C4-2B (cell line): ENCODE measurements at regions not wholly inside any gene's neighbourhood (a gene's known extent, or its start where the extent isn't known, plus 50 kb on each side); places are given as distances from the start of the nearest gene placed in this dataset.

ENCODE experiments used
- H3K27ac ChIP-seq: fragments of 450-650 bp; 2 replicates; pipeline ENCODE4 v1.5.1; 2017
- CTCF ChIP-seq: fragments of 450-650 bp; conservative IDR thresholded peaks from 2 replicates; pipeline ENCODE4 v1.5.1; 2017; ENCODE audit warnings: mild to moderate bottlenecking
- ZFX ChIP-seq: fragments of 450-650 bp; IDR thresholded peaks from 2 replicates; pipeline ENCODE4 v1.6.1; 2017

DNA sequence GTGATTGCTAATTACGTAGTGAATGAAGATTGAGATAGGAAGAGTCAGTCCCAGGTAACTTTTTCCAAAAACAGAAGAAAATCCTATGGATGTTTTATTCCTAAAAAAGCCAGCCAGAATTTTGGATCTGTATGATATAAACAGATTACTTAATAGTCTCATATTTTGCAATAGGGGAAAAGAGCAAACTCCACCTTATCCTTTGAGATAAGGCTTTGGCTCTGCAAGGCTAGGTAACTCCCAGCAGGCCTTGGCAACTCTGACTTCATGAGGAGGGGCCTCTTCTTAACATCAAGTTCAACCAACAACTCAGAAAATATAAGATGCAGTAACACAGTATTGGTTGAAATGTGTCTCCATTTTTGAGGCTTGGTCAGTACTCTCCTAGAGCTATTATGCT lies 98.7 kb upstream of the SLC4A4 start:
- TF ChIP-seq CTCF: no peak
- TF ChIP-seq ZFX: no peak
- H3K27ac ChIP-seq: no peak overlapping the region

DNA sequence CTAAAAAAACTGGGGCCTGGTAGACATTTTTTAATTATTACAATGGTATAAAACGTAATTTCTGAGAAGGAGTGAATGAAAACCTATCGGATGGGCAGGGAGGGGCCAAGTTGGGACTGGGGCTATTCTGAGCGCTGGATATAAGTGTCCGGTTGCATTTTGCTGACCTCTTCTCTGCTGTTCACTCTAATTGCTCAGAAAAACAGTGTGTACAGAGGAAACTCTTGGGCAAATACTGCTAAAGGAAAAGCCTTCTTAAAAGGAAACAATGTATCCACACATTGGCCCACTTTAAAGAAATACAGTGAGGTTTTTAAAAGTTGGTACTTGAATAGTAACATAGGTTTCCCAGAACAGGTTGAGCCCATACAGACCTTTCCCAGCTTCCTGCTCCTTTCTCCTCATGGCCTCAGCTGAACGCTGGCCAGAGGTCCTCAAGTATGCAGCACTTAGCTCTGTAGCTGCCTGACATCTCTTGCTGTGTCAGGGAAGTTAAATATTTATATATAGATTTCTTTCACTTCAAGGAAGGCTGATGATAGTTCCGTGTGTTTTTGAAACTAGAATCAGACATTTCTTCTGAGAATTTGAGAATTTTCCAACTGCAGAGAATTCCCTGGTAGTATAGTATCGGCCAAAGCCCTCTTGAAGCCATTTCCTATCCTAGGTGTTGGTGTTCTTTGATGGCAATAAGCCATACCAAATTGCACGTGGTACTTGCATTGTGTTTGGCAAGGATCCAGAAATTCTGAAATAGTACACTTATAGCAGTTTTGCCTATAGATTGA lies 97.1 kb upstream of the SLC4A4 start:
- no peak overlapping the region; the same call in 1 of the 2 replicates for H3K27ac ChIP-seq
- TF ChIP-seq ZFX (no peak), CTCF (no peak)

DNA sequence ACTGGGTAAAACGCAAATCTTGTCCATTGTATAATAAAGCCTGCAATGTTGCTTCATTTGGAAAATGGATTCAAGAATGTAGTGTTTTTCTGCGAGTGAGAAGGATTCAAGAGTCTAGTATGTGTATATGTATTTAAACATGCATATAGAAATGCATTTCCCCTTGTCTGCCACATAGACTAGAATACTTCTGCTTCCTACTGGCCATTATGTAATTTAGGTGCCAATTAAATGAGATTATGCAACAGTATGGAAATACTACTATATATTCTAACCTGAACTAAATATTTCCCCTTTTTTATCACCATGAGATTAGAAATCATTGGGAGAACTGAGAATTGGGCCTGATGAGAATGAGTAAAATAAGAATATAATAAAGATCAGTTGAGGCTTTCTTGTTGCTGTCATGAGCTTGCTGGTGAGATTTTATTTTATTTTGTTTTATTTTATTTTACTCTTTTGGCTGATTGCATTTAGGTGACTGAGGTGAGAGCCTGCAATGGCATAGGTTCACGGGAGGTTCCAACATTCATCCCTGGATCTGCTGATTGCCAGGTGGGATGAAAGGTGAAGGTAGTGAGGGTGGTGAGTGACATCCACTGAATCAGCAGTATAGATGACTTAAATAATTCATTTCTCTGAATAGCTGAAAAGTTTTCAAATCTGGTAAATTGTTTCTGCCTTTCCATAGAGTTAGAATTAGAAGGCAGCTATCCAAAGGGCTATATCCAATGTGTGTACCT lies 95.6 kb upstream of the SLC4A4 start:
- TF ChIP-seq ZFX: no peak
- no peak for TF ChIP-seq CTCF
- H3K27ac ChIP-seq: no peak overlapping the region

- no peak for TF ChIP-seq CTCF
- TF ChIP-seq ZFX: 0 out of 2 replicates have a peak, but pooled peaks have one; percentile 26
- peak overlapping the region; percentile 76 for H3K27ac ChIP-seq
These were observed 91.1 kb upstream of the SLC4A4 start for GRCh38 chr4:71247706-71248105.

- H3K27ac ChIP-seq: no peak overlapping the region
- TF ChIP-seq CTCF (no peak), ZFX (no peak)
These were observed 87.6 kb upstream of the SLC4A4 start for GRCh38 chr4:71251261-71251660.

DNA sequence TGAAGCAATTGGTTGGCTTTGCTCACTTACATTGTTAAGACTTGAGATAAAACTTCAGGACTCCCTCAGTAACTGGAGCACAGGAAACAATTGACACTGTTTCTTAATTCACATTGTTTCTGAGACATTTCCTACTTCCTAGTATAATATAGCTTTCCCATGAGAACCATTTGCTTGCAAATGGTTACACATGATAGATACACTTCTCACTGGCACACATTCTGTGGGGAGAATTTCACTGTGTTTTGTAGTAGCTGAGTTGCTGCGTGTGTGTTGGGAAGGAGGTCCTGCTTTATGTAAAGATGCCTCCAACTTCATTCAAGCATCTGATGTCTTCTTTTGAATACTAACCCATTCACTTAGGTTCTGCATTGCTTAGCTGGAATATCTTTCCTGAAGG lies 85.3 kb upstream of the SLC4A4 start:
- no peak overlapping the region for H3K27ac ChIP-seq
- no peak for TF ChIP-seq CTCF
- TF ChIP-seq ZFX: no peak

DNA sequence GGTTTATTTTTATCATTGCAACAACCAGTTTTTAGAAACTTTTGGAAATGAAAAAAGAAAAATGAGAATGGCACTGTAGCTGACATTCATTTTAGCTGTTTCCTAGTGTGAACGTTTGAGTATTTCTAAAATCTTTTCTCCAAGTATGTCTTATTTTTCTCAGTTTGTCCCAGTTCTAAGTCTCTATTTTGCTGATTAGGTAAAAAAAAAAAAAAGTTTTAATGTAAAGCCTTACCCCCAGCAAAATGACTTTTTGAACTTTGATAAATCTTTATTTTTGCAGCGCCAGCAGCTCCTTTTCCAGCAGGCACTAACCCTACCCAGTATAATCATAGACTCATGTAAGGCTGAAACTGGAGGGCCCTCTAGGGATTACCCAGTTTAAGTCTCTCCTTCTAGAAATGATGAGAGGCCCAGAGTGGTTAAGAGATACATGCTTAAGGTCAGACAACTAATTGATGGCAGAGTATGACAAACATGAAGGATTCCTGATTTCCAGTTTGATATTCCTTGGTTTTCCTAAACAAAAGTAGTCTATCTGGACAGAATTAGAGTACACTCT lies 84.3 kb upstream of the SLC4A4 start:
- no peak for TF ChIP-seq ZFX
- H3K27ac ChIP-seq: no peak overlapping the region
